ENCODE measurements at regions not wholly inside any gene's neighbourhood (a gene's known extent, or its start where the extent isn't known, plus 50 kb on each side); places are given as distances from the start of the nearest gene placed in this dataset.

GRCh38 chr2:240211598-240212424 is 71.4 kb upstream of the OTOS start:
- Histone ChIP-seq H3K27ac (peak overlapping the region in 1 of 3 donors; percentile 61), H3K9me3 (no peaks in the 10 kb centered on the region), H3K27me3 (no peaks in the 10 kb centered on the region), H3K4me1 (peaks cover 5 to 20% of the 10 kb centered on the region in 2 donors), H3K4me3 (replicated peaks in 1 of 3) (no peak overlapping the region), H3K36me3 (no peaks in the 10 kb centered on the region)
- intact Hi-C loops (cut with DNase I) = no loop called here
- WGBS, 2 donors = 50 to 53% methylated on average over 12 to 17 of the region's 17 CpGs
- no peak for TF ChIP-seq POLR2A (IDR thresholded peaks at IDR 0.05)
- no peak for TF ChIP-seq CTCF (IDR thresholded peaks at IDR 0.05)
- DNase-seq = peak in 1 of 2 donors; percentile 23

GRCh38 chr2:240212425-240213225 is 72.2 kb upstream of the OTOS start:
- H3K4me3 ChIP-seq (replicated peaks in 1 of 3) = no peak overlapping the region
- WGBS, 2 donors = 75 to 79% methylated on average over 15 to 17 of the region's 17 CpGs
- H3K36me3 ChIP-seq = no peaks in the 10 kb centered on the region
- peak overlapping the region; percentile 44 to 61 (median 58) for H3K27ac ChIP-seq
- H3K27me3 ChIP-seq = no peaks in the 10 kb centered on the region
- no peak for TF ChIP-seq CTCF (IDR thresholded peaks at IDR 0.05)
- TF ChIP-seq POLR2A (IDR thresholded peaks at IDR 0.05) = no peak
- H3K9me3 ChIP-seq = no peaks in the 10 kb centered on the region
- no peak for DNase-seq
- intact Hi-C loops (cut with DNase I) = no loop called here
- peaks cover 5 to 20% of the 10 kb centered on the region in 2 donors for H3K4me1 ChIP-seq

GRCh38 chr2:240213226-240213475 is 72.7 kb upstream of the OTOS start:
- peak; percentile 74 to 79 for DNase-seq
- no peak for TF ChIP-seq POLR2A (IDR thresholded peaks at IDR 0.05)
- no peak for TF ChIP-seq CTCF (IDR thresholded peaks at IDR 0.05)
- H3K27me3 ChIP-seq = no peaks in the 10 kb centered on the region
- H3K36me3 ChIP-seq = no peaks in the 10 kb centered on the region
- no peak overlapping the region for H3K4me3 ChIP-seq (replicated peaks in 1 of 3)
- H3K9me3 ChIP-seq = no peaks in the 10 kb centered on the region
- H3K27ac ChIP-seq = peak overlapping the region; percentile 44 to 61 (median 58)
- H3K4me1 ChIP-seq = peaks cover 5 to 20% of the 10 kb centered on the region in 2 donors
- WGBS, 2 donors = 29 to 50% methylated on average over 5 to 6 of the region's 6 CpGs
- intact Hi-C loops (cut with DNase I) = no loop called here

- TF ChIP-seq POLR2A (IDR thresholded peaks at IDR 0.05) (no peak), CTCF (IDR thresholded peaks at IDR 0.05) (no peak)
- H3K4me3 ChIP-seq (replicated peaks in 1 of 3) = no peak overlapping the region
- H3K27me3 ChIP-seq = no peaks in the 10 kb centered on the region
- no peaks in the 10 kb centered on the region for H3K9me3 ChIP-seq
- H3K4me1 ChIP-seq = peaks cover 5 to 20% of the 10 kb centered on the region in 2 donors
- DNase-seq = no peak
- intact Hi-C loops (cut with DNase I) = no loop called here
- WGBS, 2 donors = 73 to 80% methylated on average over 12 to 17 of the region's 22 CpGs
- peak overlapping the region; percentile 44 to 61 (median 46) for H3K27ac ChIP-seq
- H3K36me3 ChIP-seq = no peaks in the 10 kb centered on the region
Observed at GRCh38 chr2:240213476-240214421, 73.3 kb upstream of the OTOS start.
